ENCODE measurements at regions not wholly inside any gene's neighbourhood (a gene's known extent, or its start where the extent isn't known, plus 50 kb on each side); places are given as distances from the start of the nearest gene placed in this dataset.

GRCh38 chr9:108710424-108710823 is 145.4 kb downstream of the ACTL7B start:
- Histone ChIP-seq H3K4me2 (ENCODE audit: low read depth, low read length) (no peak overlapping the region), H2AFZ (ENCODE audit: low read length) (no peak overlapping the region), H3K9ac (ENCODE audit: insufficient read depth, low read depth, low read length) (no peak overlapping the region), H3K36me3 (replicated peaks in 1 of 2; ENCODE audit: control insufficient read depth in 1 of 2, insufficient read depth in 2 of 2, low read length in 2 of 2) (no peaks in the 10 kb centered on the region), H3K9me3 (ENCODE audit: low read length) (no peaks in the 10 kb centered on the region), H3K4me3 (replicated peaks in 1 of 3; ENCODE audit: insufficient read depth in 1 of 3, low read depth in 2 of 3, low read length in 3 of 3) (no peak overlapping the region), H3K27ac (ENCODE audit: extremely low read length, insufficient read depth, low read length) (no peak overlapping the region), H3K4me1 (ENCODE audit: insufficient read depth, low read length) (no peaks in the 10 kb centered on the region), H4K20me1 (ENCODE audit: insufficient read depth, low read length) (no peaks in the 10 kb centered on the region), H3K27me3 (ENCODE audit: control insufficient read depth in 1 of 2, insufficient read depth in 2 of 2, low read length in 2 of 2) (peaks cover 0 to 4% of the 10 kb centered on the region in 2 experiments; a peak in 1 of 5 replicates), H3K79me2 (ENCODE audit: insufficient read depth, low read length) (no peaks in the 10 kb centered on the region)
- ChIA-PET POLR2A (no interaction called here), CTCF (ENCODE audit: low intra/inter-chr PET ratio, low total read pairs) (no interaction called here)
- BruUV-seq (replicated peaks) = no TSS peak
- DNase-seq (ENCODE audit: low spot score) = no peak
- TF ChIP-seq ZNF709 (CRISPR knock-in tag; IDR thresholded peaks at IDR 0.05) = no peak
- TF ChIP-seq, protein P1, sequence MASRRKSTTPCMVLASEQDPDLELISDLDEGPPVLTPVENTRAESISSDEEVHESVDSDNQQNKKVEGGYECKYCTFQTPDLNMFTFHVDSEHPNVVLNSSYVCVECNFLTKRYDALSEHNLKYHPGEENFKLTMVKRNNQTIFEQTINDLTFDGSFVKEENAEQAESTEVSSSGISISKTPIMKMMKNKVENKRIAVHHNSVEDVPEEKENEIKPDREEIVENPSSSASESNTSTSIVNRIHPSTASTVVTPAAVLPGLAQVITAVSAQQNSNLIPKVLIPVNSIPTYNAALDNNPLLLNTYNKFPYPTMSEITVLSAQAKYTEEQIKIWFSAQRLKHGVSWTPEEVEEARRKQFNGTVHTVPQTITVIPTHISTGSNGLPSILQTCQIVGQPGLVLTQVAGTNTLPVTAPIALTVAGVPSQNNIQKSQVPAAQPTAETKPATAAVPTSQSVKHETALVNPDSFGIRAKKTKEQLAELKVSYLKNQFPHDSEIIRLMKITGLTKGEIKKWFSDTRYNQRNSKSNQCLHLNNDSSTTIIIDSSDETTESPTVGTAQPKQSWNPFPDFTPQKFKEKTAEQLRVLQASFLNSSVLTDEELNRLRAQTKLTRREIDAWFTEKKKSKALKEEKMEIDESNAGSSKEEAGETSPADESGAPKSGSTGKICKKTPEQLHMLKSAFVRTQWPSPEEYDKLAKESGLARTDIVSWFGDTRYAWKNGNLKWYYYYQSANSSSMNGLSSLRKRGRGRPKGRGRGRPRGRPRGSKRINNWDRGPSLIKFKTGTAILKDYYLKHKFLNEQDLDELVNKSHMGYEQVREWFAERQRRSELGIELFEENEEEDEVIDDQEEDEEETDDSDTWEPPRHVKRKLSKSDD (CRISPR knock-in tag; IDR thresholded peaks at IDR 0.05; ENCODE audit: low read depth) = no peak
- WGBS (ENCODE audit: low lambda C conversion rate) = 0% methylated on average over 1 of the region's 3 CpGs
- intact Hi-C loops (cut with micrococcal nuclease; ENCODE audit: unreplicated experiment) = no loop called here
- no peak for FAIRE-seq
- no peak for ATAC-seq
- in situ Hi-C loops (cut with HindIII; ENCODE audit: extremely low pct_ligation_motif_present, low pct_unique_long_range_greater_than_20kb) = no loop called here

DNA sequence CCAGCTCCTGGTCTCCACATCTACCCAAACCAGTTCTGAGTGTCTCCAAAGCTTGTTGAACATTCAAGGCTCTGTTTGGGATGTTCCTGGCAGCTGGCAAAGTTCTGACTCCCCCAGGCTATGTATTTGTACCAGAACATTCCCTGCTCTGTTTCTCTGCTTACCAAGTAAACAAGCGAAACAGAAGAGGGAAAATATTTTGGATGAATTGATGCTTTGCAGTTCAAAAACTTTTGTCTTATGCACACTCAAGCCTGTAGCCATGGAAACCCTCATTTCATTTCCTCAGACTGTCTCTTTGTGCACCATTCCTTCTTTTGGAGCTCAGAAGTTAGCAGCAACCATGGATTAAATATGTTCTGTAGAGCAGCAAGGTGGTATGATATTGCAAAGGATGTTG is 145.8 kb downstream of the ACTL7B start:
- Histone ChIP-seq H4K20me1 (ENCODE audit: insufficient read depth, low read length) (no peaks in the 10 kb centered on the region), H3K79me2 (ENCODE audit: insufficient read depth, low read length) (no peaks in the 10 kb centered on the region), H3K9ac (ENCODE audit: insufficient read depth, low read depth, low read length) (no peak overlapping the region), H3K4me1 (ENCODE audit: insufficient read depth, low read length) (no peaks in the 10 kb centered on the region), H3K4me2 (ENCODE audit: low read depth, low read length) (no peak overlapping the region), H3K9me3 (ENCODE audit: low read length) (no peaks in the 10 kb centered on the region), H2AFZ (ENCODE audit: low read length) (no peak overlapping the region), H3K27ac (ENCODE audit: extremely low read length, insufficient read depth, low read length) (no peak overlapping the region), H3K27me3 (ENCODE audit: control insufficient read depth in 1 of 2, insufficient read depth in 2 of 2, low read length in 2 of 2) (peaks cover 0 to 4% of the 10 kb centered on the region in 2 experiments; a peak in 1 of 5 replicates), H3K4me3 (replicated peaks in 1 of 3; ENCODE audit: insufficient read depth in 1 of 3, low read depth in 2 of 3, low read length in 3 of 3) (no peak overlapping the region), H3K36me3 (replicated peaks in 1 of 2; ENCODE audit: control insufficient read depth in 1 of 2, insufficient read depth in 2 of 2, low read length in 2 of 2) (no peaks in the 10 kb centered on the region)
- 13% methylated on average over 1 of the region's 1 CpG for WGBS (ENCODE audit: low lambda C conversion rate)
- in situ Hi-C loops (cut with HindIII; ENCODE audit: extremely low pct_ligation_motif_present, low pct_unique_long_range_greater_than_20kb) = no loop called here
- FAIRE-seq = no peak
- ATAC-seq = no peak
- intact Hi-C loops (cut with micrococcal nuclease; ENCODE audit: unreplicated experiment) = no loop called here
- POLR2A ChIA-PET = no interaction called here
- CTCF ChIA-PET (ENCODE audit: low intra/inter-chr PET ratio, low total read pairs) = no interaction called here
- TF ChIP-seq SP2 (CRISPR knock-in tag; IDR thresholded peaks at IDR 0.05) = no peak
- TF ChIP-seq ZNF441 (CRISPR knock-in tag; IDR thresholded peaks at IDR 0.05; ENCODE audit: borderline replicate concordance) = no peak
- no peak for TF ChIP-seq KLF13 (CRISPR knock-in tag; IDR thresholded peaks at IDR 0.05)
- TF ChIP-seq IRF2 (CRISPR knock-in tag; IDR thresholded peaks at IDR 0.05) = no peak
- TF ChIP-seq, protein P2, sequence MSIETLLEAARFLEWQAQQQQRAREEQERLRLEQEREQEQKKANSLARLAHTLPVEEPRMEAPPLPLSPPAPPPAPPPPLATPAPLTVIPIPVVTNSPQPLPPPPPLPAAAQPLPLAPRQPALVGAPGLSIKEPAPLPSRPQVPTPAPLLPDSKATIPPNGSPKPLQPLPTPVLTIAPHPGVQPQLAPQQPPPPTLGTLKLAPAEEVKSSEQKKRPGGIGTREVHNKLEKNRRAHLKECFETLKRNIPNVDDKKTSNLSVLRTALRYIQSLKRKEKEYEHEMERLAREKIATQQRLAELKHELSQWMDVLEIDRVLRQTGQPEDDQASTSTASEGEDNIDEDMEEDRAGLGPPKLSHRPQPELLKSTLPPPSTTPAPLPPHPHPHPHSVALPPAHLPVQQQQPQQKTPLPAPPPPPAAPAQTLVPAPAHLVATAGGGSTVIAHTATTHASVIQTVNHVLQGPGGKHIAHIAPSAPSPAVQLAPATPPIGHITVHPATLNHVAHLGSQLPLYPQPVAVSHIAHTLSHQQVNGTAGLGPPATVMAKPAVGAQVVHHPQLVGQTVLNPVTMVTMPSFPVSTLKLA (IDR thresholded peaks at IDR 0.05) = no peak
- no peak for TF ChIP-seq ZNF101 (CRISPR knock-in tag; IDR thresholded peaks at IDR 0.05; ENCODE audit: borderline replicate concordance, low read depth)
- no peak for TF ChIP-seq RXRB (CRISPR knock-in tag; IDR thresholded peaks at IDR 0.05; ENCODE audit: borderline replicate concordance)
- no TSS peak for BruUV-seq (replicated peaks)
- no peak for DNase-seq (ENCODE audit: low spot score)

All from HepG2 (cell line).